Endothelial cell of umbilical vein (primary cell): ENCODE measurements at regions not wholly inside any gene's neighbourhood (a gene's known extent, or its start where the extent isn't known, plus 50 kb on each side); places are given as distances from the start of the nearest gene placed in this dataset.
"Not testable (repeated sequence)": the region's sequence is repeated elsewhere in the genome, so short reads cannot be mapped to it uniquely, and the experiment has no call there.

Experiments used
- BruUV-seq: library from RNA; stranded (reverse); fragments of 400-500 nt; replicated peaks from 2 replicates; lab custom pipeline; 2021; lab: Mats Ljungman, UMichigan
- CTCF ChIA-PET: fragments of 300-600, 350-600 bp; sonication (Branson Sonifier 250); formaldehyde crosslinking; loops from one replicate; lab custom pipeline; 2021; ENCODE audit warnings: antibody characterized with exemption, inconsistent platforms; lab: Charles Lee
- POLR2A ChIA-PET: fragments of 300-600, 350-600 bp; sonication (Branson Sonifier 250); formaldehyde crosslinking; loops from one replicate; lab custom pipeline; 2021; ENCODE audit warnings: antibody characterized with exemption, inconsistent platforms; lab: Charles Lee
- DNase-seq: peaks from one replicate; pipeline ENCODE4 v3.0.0-alpha.2; 2011; ENCODE audit warnings: low read depth, low spot score
- FAIRE-seq: peaks from 2 replicates; lab custom pipeline; 2011; peaks lifted over from hg19 to GRCh38; lab: Jason Lieb, UNC
- H2AFZ ChIP-seq: 2 replicates; pipeline ENCODE4 v1.6.0; 2012; ENCODE audit warnings: low read depth, low read length, control low read depth, inconsistent platforms
- H3K27ac ChIP-seq: 2 replicates; pipeline ENCODE4 v1.5.1; 2011; ENCODE audit warnings: low read depth, mild to moderate bottlenecking, control low read depth, low read length, moderate library complexity; ENCODE audit not compliant: insufficient read depth
- H3K27me3 ChIP-seq, 2 experiments: 2 replicates each; pipeline versions ENCODE4 v1.6.0 to v1.6.1; 2011; ENCODE audit warnings: low read length in 2 of 2, mixed read lengths in 1 of 2; ENCODE audit not compliant: control insufficient read depth in 2 of 2, insufficient read depth in 2 of 2
- H3K36me3 ChIP-seq, 2 experiments: 2 replicates in 1 of 2; 3 replicates in 1 of 2; pipeline ENCODE4 v1.5.1; 2011; ENCODE audit warnings: low read length in 2 of 2, mild to moderate bottlenecking in 1 of 2, moderate library complexity in 1 of 2; ENCODE audit not compliant: control insufficient read depth in 2 of 2, insufficient read depth in 2 of 2; ENCODE audit errors: extremely low read depth in 1 of 2
- H3K4me1 ChIP-seq: 3 replicates; pipeline ENCODE4 v1.5.1; 2011; ENCODE audit warnings: mild to moderate bottlenecking, low read length; ENCODE audit not compliant: control insufficient read depth, insufficient read depth; ENCODE audit errors: extremely low read depth
- H3K4me2 ChIP-seq: 2 replicates; pipeline ENCODE4 v1.6.1; 2011; ENCODE audit warnings: low read length, control low read depth, mixed read lengths; ENCODE audit not compliant: insufficient read depth
- H3K4me3 ChIP-seq, 3 experiments: fragments of 200-600 bp in 1 of 3; sonication (generic), shearing (Covaris generic) in 1 of 3; replicated peaks in 1 of 3; 2 replicates each; pipeline ENCODE4 v1.5.1; 2011 to 2016; ENCODE audit warnings: control low read depth in 3 of 3, low read length in 3 of 3, mild to moderate bottlenecking in 2 of 3, inconsistent platforms in 1 of 3, low read depth in 1 of 3, moderate library complexity in 1 of 3; ENCODE audit not compliant: insufficient read depth in 1 of 3
- H3K79me2 ChIP-seq: 2 replicates; pipeline ENCODE4 v1.6.0; 2012; ENCODE audit warnings: low read length, inconsistent platforms; ENCODE audit not compliant: control insufficient read depth, insufficient read depth
- H3K9ac ChIP-seq: replicated peaks from 2 replicates; pipeline ENCODE3; 2011; ENCODE audit warnings: low read length, control low read depth; ENCODE audit not compliant: insufficient read depth; ENCODE audit errors: extremely low read depth
- H3K9me1 ChIP-seq: replicated peaks from 3 replicates; pipeline ENCODE4 v1.6.0; 2011; ENCODE audit warnings: mild to moderate bottlenecking, low read length; ENCODE audit not compliant: control insufficient read depth, insufficient read depth; ENCODE audit errors: extremely low read depth
- H3K9me3 ChIP-seq: replicated peaks from 2 replicates; pipeline ENCODE4 v1.5.1; 2012; ENCODE audit warnings: low read length, inconsistent platforms; ENCODE audit not compliant: control insufficient read depth, insufficient read depth
- H4K20me1 ChIP-seq: replicated peaks from 2 replicates; pipeline ENCODE3; 2011; ENCODE audit warnings: mild to moderate bottlenecking, low read length; ENCODE audit not compliant: control insufficient read depth, insufficient read depth; ENCODE audit errors: extremely low read depth
- FOS ChIP-seq: IDR thresholded peaks from 2 replicates; pipeline ENCODE4 v1.6.1; 2011; ENCODE audit warnings: mild to moderate bottlenecking, low read length, moderate library complexity, borderline replicate concordance; ENCODE audit not compliant: insufficient read depth
- JUN ChIP-seq: IDR thresholded peaks from 2 replicates; pipeline ENCODE4 v1.6.1; 2011; ENCODE audit warnings: borderline replicate concordance, low read depth; ENCODE audit not compliant: insufficient read length, insufficient read depth
- MYC ChIP-seq: IDR thresholded peaks from one replicate; pipeline ENCODE4 v1.6.1; 2011; ENCODE audit warnings: mild to moderate bottlenecking, low read depth, low read length
- dilution Hi-C: fragments of 300-500 bp; cut with MboI; formaldehyde crosslinking; loops from one replicate; pipeline ENCODE4 v1.15.0; 2019; ENCODE audit warnings: low sequenced_read_pairs; ENCODE audit not compliant: extremely low pct_ligation_motif_present
- intact Hi-C: fragments of 100-400 bp; cut with micrococcal nuclease; formaldehyde crosslinking; loops from one replicate; pipeline ENCODE4 v1.10.0; 2022
- TF ChIP-seq, protein P1 (sequence below), 2 donors: IDR thresholded peaks; 1 replicate in 1 of 2; 2 replicates in 1 of 2; pipeline ENCODE4 v1.5.1; 2011; ENCODE audit warnings: low read length in 2 of 2, mild to moderate bottlenecking in 2 of 2, moderate library complexity in 2 of 2, control low read depth in 1 of 2, inconsistent platforms in 1 of 2, low read depth in 1 of 2; ENCODE audit not compliant: insufficient read depth in 1 of 2; ENCODE audit errors: extremely low read depth in 1 of 2
- TF ChIP-seq, protein P2 (sequence below): IDR thresholded peaks from 2 replicates; pipeline ENCODE4 v1.6.1; 2011; ENCODE audit not compliant: insufficient read depth, insufficient read length

DNA sequence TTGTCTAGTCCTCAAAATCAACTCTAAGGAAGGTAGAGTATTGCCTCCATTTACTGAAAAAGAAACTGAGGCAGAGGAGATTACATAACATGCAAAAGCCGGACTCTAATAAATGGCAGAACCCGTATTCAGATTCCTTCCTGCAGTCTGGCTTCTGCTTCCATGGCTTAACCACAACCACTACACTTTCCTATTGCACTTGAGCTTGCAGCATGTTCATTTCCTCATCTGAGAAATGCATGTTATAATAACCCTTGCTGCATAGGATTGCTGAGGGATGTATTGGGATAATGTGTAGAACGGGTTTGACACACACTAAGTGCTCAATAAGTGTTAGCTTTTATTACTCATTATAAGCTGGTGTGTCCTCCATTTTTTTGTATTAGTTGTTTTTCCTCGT lies 87.9 kb upstream of the GDNF start:
- H4K20me1 ChIP-seq, DNase-seq, H2AFZ ChIP-seq, H3K9me3 ChIP-seq, H3K4me3 ChIP-seq, H3K36me3 ChIP-seq, H3K27ac ChIP-seq, intact Hi-C loops, H3K9ac ChIP-seq, POLR2A ChIA-PET, H3K4me2 ChIP-seq, dilution Hi-C loops, H3K27me3 ChIP-seq, BruUV-seq, H3K4me1 ChIP-seq, H3K9me1 ChIP-seq, FAIRE-seq, H3K79me2 ChIP-seq: not testable (repeated sequence)
- CTCF ChIA-PET: interaction anchor here (1.3 kb wide), 1 partner anchor 515 kb away, joined by 4 read pairs; no protein-coding TSS in a partner anchor

DNA sequence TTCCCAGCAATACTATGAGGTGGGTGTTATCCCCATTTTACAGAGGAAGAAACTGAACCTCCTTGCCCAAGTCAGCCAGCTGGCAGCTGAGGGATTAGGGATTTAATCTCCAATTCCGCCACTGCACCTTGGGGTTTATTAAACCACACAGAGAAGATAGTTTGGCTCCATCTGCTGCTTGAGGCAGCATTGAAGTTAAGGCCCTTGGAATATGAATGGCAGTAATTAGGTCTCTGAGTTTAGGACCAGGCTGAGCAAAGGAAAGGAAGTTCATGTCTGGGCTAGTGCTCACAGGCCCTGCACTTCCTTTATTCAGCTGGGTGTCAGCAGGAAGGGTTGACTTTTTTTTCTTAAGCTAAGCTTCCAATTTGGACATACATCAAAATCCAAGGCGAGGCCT lies 86.9 kb upstream of the GDNF start:
- Histone ChIP-seq H3K9ac (no peak overlapping the region), H3K9me1 (no peaks in the 10 kb centered on the region), H3K36me3 (no peaks in the 10 kb centered on the region), H3K27me3 (peaks cover 0 to 2% of the 10 kb centered on the region in 2 experiments), H2AFZ (no peak overlapping the region), H3K79me2 (no peaks in the 10 kb centered on the region), H3K9me3 (no peaks in the 10 kb centered on the region), H3K4me1 (no peaks in the 10 kb centered on the region), H3K4me2 (no peak overlapping the region), H3K27ac (no peak overlapping the region), H3K4me3 (no peak overlapping the region), H4K20me1 (no peaks in the 10 kb centered on the region)
- intact Hi-C loops (no loop called here), dilution Hi-C loops (no loop called here)
- ChIA-PET POLR2A (no interaction called here), CTCF (interaction anchor here (1.8 kb wide), 1 partner anchor 514 kb away, joined by 4 read pairs; no protein-coding TSS in a partner anchor)
- BruUV-seq: no TSS peak
- FAIRE-seq (no peak), DNase-seq (no peak)
- TF ChIP-seq, protein P1, sequence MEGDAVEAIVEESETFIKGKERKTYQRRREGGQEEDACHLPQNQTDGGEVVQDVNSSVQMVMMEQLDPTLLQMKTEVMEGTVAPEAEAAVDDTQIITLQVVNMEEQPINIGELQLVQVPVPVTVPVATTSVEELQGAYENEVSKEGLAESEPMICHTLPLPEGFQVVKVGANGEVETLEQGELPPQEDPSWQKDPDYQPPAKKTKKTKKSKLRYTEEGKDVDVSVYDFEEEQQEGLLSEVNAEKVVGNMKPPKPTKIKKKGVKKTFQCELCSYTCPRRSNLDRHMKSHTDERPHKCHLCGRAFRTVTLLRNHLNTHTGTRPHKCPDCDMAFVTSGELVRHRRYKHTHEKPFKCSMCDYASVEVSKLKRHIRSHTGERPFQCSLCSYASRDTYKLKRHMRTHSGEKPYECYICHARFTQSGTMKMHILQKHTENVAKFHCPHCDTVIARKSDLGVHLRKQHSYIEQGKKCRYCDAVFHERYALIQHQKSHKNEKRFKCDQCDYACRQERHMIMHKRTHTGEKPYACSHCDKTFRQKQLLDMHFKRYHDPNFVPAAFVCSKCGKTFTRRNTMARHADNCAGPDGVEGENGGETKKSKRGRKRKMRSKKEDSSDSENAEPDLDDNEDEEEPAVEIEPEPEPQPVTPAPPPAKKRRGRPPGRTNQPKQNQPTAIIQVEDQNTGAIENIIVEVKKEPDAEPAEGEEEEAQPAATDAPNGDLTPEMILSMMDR (IDR thresholded peaks at IDR 0.05; ENCODE audit: extremely low read depth in 1 of 2, insufficient read depth in 1 of 2, low read depth in 1 of 2, low read length in 2 of 2): no peak
- TF ChIP-seq FOS: no peak
- TF ChIP-seq, protein P2, sequence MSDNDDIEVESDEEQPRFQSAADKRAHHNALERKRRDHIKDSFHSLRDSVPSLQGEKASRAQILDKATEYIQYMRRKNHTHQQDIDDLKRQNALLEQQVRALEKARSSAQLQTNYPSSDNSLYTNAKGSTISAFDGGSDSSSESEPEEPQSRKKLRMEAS: no peak
- no peak for TF ChIP-seq MYC
- no peak for TF ChIP-seq JUN
